HepG2 (cell line): ENCODE measurements at regions not wholly inside any gene's neighbourhood (a gene's known extent, or its start where the extent isn't known, plus 50 kb on each side); places are given as distances from the start of the nearest gene placed in this dataset.

Experiments used
- ATAC-seq: fragments of 200-7000 bp; cut with Tn5 transposase; 3 replicates; pipeline ENCODE4 v1.9.1; 2020; ENCODE audit warnings: mild to moderate bottlenecking, moderate library complexity
- BruUV-seq: library from RNA; stranded (reverse); fragments of 400-500 nt; replicated peaks from 2 replicates; lab custom pipeline; 2021; lab: Mats Ljungman, UMichigan
- CTCF ChIA-PET: fragments of 300-600 bp; formaldehyde crosslinking; extraction: SDS; loops from one replicate; lab custom pipeline; 2021; ENCODE audit warnings: low total read pairs, inconsistent platforms, low intra/inter-chr PET ratio; lab: Yijun Ruan, JAX
- POLR2A ChIA-PET: fragments of 350-600 bp; sonication (Branson Sonifier 250); formaldehyde crosslinking; loops from one replicate; lab custom pipeline; 2020; ENCODE audit warnings: antibody characterized with exemption, inconsistent platforms; lab: Yijun Ruan, JAX
- DNase-seq: peaks from one replicate; pipeline ENCODE4 v3.0.0-alpha.2; 2015; ENCODE audit warnings: low spot score
- FAIRE-seq: peaks from 3 replicates; lab custom pipeline; 2011; peaks lifted over from hg19 to GRCh38; lab: Jason Lieb, UNC
- H2AFZ ChIP-seq: one replicate; pipeline ENCODE4 v1.6.1; 2011; ENCODE audit warnings: low read length, inconsistent platforms
- H3K27ac ChIP-seq: fragments of 300-600 bp; 3 replicates; pipeline ENCODE4 v1.8.0; 2011; ENCODE audit warnings: mixed run types, mild to moderate bottlenecking, mixed read lengths, low read length, inconsistent platforms; ENCODE audit not compliant: insufficient read depth; ENCODE audit errors: extremely low read length
- H3K27me3 ChIP-seq, 2 experiments: fragments of 200-600 bp in 1 of 2; 2 replicates in 1 of 2; 3 replicates in 1 of 2; pipeline versions ENCODE4 v1.6.0 to v1.8.0; 2011; ENCODE audit warnings: low read length in 2 of 2, mild to moderate bottlenecking in 2 of 2, moderate library complexity in 2 of 2, inconsistent platforms in 1 of 2; ENCODE audit not compliant: insufficient read depth in 2 of 2, control insufficient read depth in 1 of 2
- H3K36me3 ChIP-seq, 2 experiments: fragments of 200-600 bp in 1 of 2; replicated peaks in 1 of 2; 2 replicates in 1 of 2; 3 replicates in 1 of 2; pipeline versions ENCODE4 v1.5.1 to v1.8.0; 2011; ENCODE audit warnings: low read length in 2 of 2, inconsistent platforms in 1 of 2; ENCODE audit not compliant: insufficient read depth in 2 of 2, control insufficient read depth in 1 of 2
- H3K4me1 ChIP-seq: 2 replicates; pipeline ENCODE4 v1.5.1; 2012; ENCODE audit warnings: low read length, inconsistent platforms; ENCODE audit not compliant: insufficient read depth
- H3K4me2 ChIP-seq: 2 replicates; pipeline ENCODE4 v1.6.0; 2011; ENCODE audit warnings: low read depth, low read length, inconsistent platforms
- H3K4me3 ChIP-seq, 3 experiments: fragments of 200-600 bp in 1 of 3; sonication (generic), shearing (Covaris generic) in 1 of 3; replicated peaks in 1 of 3; 2 replicates each; pipeline ENCODE4 v1.5.1; 2011 to 2016; ENCODE audit warnings: low read length in 3 of 3, inconsistent platforms in 2 of 3, low read depth in 2 of 3, mild to moderate bottlenecking in 2 of 3, control low read depth in 1 of 3, mixed read lengths in 1 of 3; ENCODE audit not compliant: insufficient read depth in 1 of 3
- H3K79me2 ChIP-seq: one replicate; pipeline ENCODE4 v1.6.1; 2011; ENCODE audit warnings: low read length, inconsistent platforms; ENCODE audit not compliant: insufficient read depth
- H3K9ac ChIP-seq: 2 replicates; pipeline ENCODE4 v1.6.0; 2011; ENCODE audit warnings: mild to moderate bottlenecking, low read depth, low read length, inconsistent platforms; ENCODE audit not compliant: insufficient read depth
- H3K9me3 ChIP-seq: 2 replicates; pipeline ENCODE4 v1.5.1; 2012; ENCODE audit warnings: mild to moderate bottlenecking, low read length
- H4K20me1 ChIP-seq: 2 replicates; pipeline ENCODE4 v1.6.0; 2011; ENCODE audit warnings: inconsistent platforms, mild to moderate bottlenecking, low read length, moderate library complexity; ENCODE audit not compliant: insufficient read depth
- PHB2 ChIP-seq: fragments of 450-650 bp; IDR thresholded peaks from 2 replicates; pipeline ENCODE4 v1.6.1; 2018; ENCODE audit not compliant: partially characterized antibody
- RNF219 ChIP-seq: sonication (generic); formaldehyde crosslinking; IDR thresholded peaks from 2 replicates; pipeline ENCODE4 v1.5.0; 2020; ENCODE audit warnings: mild to moderate bottlenecking, missing genetic modification reagents
- TBX2 ChIP-seq: sonication (generic); formaldehyde crosslinking; IDR thresholded peaks from 2 replicates; pipeline ENCODE4 v1.5.0; 2020; ENCODE audit warnings: missing genetic modification reagents, mild to moderate bottlenecking, borderline replicate concordance
- ZBTB40 ChIP-seq, 2 experiments: fragments of 450-650 bp in 1 of 2; sonication (generic) in 1 of 2; formaldehyde crosslinking in 1 of 2; IDR thresholded peaks; 2 replicates each; pipeline versions ENCODE4 v1.6.1 to v1.8.0; 2016 to 2022; ENCODE audit warnings: antibody characterized with exemption in 1 of 2, mild to moderate bottlenecking in 1 of 2, missing genetic modification reagents in 1 of 2
- ZNF256 ChIP-seq: sonication (generic); formaldehyde crosslinking; conservative IDR thresholded peaks from 2 replicates; pipeline ENCODE4 v1.4.0; 2020; ENCODE audit warnings: missing genetic modification reagents
- WGBS: methylation state at CpG from one replicate; pipeline ENCODE4 v1.1.6; 2017; ENCODE audit warnings: low lambda C conversion rate; 5-methylcytosine and 5-hydroxymethylcytosine counted together
- in situ Hi-C: cut with HindIII; loops from 2 replicates; pipeline ENCODE4 v1.10.0; 2017; ENCODE audit warnings: low pct_unique_long_range_greater_than_20kb; ENCODE audit not compliant: extremely low pct_ligation_motif_present
- intact Hi-C: fragments of 100-400 bp; cut with micrococcal nuclease; formaldehyde crosslinking; loops from one replicate; pipeline ENCODE4 v1.10.0; 2022; ENCODE audit not compliant: unreplicated experiment
- TF ChIP-seq, protein P1 (sequence below): sonication (generic); formaldehyde crosslinking; IDR thresholded peaks from 2 replicates; pipeline ENCODE4 v1.4.0; 2020; ENCODE audit warnings: missing genetic modification reagents

DNA sequence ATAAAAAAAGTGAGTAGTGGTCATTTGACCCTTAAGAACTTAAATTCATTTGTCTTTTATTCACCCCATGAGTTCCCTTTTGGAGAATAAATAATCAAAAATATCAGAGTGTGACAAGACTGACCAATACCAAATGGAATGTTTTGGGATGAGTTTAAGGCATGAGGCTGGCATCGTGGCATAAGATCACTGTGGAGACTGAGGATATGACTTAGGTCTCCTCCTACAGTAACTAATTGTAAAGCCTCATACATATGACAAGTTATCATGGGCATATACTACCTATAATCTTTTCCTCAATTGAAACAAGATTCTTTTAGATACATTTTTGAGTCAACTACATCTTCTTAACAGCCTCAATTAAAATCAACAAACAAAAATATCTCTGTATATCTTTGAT is 782.0 kb downstream of the SLITRK1 start:
- Histone ChIP-seq H4K20me1 (no peaks in the 10 kb centered on the region), H3K9ac (no peak overlapping the region), H2AFZ (no peak overlapping the region), H3K27me3 (no peaks in the 10 kb centered on the region), H3K4me1 (no peaks in the 10 kb centered on the region), H3K36me3 (no peaks in the 10 kb centered on the region), H3K4me2 (no peak overlapping the region), H3K27ac (no peak overlapping the region), H3K9me3 (peaks cover 28% of the 10 kb centered on the region), H3K79me2 (no peaks in the 10 kb centered on the region), H3K4me3 (no peak overlapping the region)
- no TSS peak for BruUV-seq
- no peak for DNase-seq
- ChIA-PET CTCF (no interaction called here), POLR2A (no interaction called here)
- in situ Hi-C loops (no loop called here), intact Hi-C loops (no loop called here)
- no peak for FAIRE-seq
- no peak for ATAC-seq
- TF ChIP-seq PHB2 (no peak), TBX2 (no peak), ZNF256 (CRISPR knock-in tag) (no peak), RNF219 (CRISPR knock-in tag) (no peak)
- TF ChIP-seq, protein P1, sequence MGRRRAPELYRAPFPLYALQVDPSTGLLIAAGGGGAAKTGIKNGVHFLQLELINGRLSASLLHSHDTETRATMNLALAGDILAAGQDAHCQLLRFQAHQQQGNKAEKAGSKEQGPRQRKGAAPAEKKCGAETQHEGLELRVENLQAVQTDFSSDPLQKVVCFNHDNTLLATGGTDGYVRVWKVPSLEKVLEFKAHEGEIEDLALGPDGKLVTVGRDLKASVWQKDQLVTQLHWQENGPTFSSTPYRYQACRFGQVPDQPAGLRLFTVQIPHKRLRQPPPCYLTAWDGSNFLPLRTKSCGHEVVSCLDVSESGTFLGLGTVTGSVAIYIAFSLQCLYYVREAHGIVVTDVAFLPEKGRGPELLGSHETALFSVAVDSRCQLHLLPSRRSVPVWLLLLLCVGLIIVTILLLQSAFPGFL (CRISPR knock-in tag), result no peak
- 0% methylated on average over 1 of the region's 1 CpG for WGBS

DNA sequence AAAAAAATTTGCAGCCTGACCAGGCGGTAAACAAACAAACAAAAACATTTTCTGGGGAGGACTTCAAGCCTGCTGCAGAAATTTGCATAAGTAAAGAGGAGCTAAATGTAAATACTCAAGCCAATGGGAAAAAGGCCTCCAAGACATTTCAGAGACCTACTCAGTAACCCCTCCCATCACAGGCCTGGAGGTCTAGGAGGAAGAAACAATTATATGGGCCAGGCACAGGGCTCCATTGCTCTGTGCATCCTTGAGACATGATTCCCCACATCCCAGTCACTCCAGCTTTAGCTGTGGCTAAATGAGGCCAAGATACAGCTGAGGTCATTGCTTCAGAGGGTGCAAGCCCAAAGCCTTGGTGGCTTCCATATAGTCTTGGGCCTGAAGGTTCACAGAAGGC is 793.4 kb downstream of the SLITRK1 start:
- ChIA-PET POLR2A (no interaction called here), CTCF (no interaction called here)
- FAIRE-seq, result no peak
- Histone ChIP-seq H3K36me3 (no peaks in the 10 kb centered on the region), H2AFZ (no peak overlapping the region), H3K4me1 (no peaks in the 10 kb centered on the region), H3K79me2 (no peaks in the 10 kb centered on the region), H3K9ac (no peak overlapping the region), H3K9me3 (peaks cover 60% of the 10 kb centered on the region), H3K4me2 (no peak overlapping the region), H3K27me3 (no peaks in the 10 kb centered on the region), H4K20me1 (no peaks in the 10 kb centered on the region), H3K27ac (no peak overlapping the region), H3K4me3 (no peak overlapping the region)
- no peak for DNase-seq
- WGBS, result 4% methylated on average over 1 of the region's 1 CpG
- BruUV-seq, result no TSS peak
- no peak for ATAC-seq
- intact Hi-C loops (no loop called here), in situ Hi-C loops (no loop called here)
- TF ChIP-seq ZBTB40 (IDR thresholded peaks at IDR 0.05) (no peak), ZBTB40 (CRISPR knock-in tag; IDR thresholded peaks at IDR 0.05) (no peak)
